ENCODE measurements at regions not wholly inside any gene's neighbourhood (a gene's known extent, or its start where the extent isn't known, plus 50 kb on each side); places are given as distances from the start of the nearest gene placed in this dataset.

DNA sequence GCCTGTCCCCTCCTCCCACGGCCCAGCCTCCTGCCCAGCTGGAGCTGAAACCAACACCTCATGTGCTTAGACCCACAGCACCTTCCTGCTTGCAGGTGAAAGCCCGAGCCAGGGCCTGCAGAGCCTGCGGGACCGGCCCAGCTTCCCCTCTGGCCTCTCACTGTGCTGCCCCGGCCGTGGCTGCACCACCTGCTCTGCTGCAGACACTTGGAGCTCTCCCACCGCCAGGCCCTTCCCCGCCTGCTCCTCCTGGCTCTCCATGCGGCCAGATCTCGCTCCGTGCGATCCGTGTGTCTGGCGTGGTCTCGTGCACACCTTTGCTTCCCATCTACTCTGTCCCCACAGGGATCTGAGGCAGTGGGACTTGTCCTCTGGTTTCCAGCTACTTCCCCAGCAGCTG, 72.2 kb upstream of the FBRSL1 start:
- Mint-ChIP-seq H3K27me3 (peaks cover 9% of the 10 kb centered on the region), H3K9me3 (no peaks in the 10 kb centered on the region), H3K27ac (no peak overlapping the region), H3K4me3 (no peak overlapping the region), H3K36me3 (ENCODE audit: low read depth) (no peaks in the 10 kb centered on the region), H3K4me1 (peaks cover 2% of the 10 kb centered on the region)
- DNase-seq: no peak
- intact Hi-C loops (cut with micrococcal nuclease): no loop called here

DNA sequence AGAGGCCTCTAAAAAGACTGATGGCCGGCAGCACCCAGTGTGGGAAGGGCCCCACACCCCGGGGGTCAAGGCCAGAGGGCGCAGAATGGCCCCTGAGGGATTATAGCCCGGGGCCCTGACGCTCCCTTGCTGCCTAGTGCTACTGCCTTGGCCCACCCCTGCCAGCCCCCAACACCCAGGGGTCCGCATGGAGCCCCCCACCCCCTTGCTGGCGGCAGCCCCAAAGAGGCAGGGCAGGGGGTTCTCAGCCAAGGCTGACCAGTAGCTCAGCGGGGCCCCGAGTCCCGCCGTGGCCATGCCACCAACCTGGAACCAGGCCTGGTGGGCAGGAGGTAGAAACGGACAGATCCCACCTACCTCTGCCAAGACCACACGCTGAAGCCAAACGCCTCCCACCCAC, 73.1 kb upstream of the FBRSL1 start:
- Mint-ChIP-seq H3K27me3 (peaks cover 7% of the 10 kb centered on the region), H3K36me3 (ENCODE audit: low read depth) (no peaks in the 10 kb centered on the region), H3K27ac (no peak overlapping the region), H3K4me1 (no peaks in the 10 kb centered on the region), H3K9me3 (no peaks in the 10 kb centered on the region), H3K4me3 (no peak overlapping the region)
- intact Hi-C loops (cut with micrococcal nuclease): no loop called here
- DNase-seq: no peak

DNA sequence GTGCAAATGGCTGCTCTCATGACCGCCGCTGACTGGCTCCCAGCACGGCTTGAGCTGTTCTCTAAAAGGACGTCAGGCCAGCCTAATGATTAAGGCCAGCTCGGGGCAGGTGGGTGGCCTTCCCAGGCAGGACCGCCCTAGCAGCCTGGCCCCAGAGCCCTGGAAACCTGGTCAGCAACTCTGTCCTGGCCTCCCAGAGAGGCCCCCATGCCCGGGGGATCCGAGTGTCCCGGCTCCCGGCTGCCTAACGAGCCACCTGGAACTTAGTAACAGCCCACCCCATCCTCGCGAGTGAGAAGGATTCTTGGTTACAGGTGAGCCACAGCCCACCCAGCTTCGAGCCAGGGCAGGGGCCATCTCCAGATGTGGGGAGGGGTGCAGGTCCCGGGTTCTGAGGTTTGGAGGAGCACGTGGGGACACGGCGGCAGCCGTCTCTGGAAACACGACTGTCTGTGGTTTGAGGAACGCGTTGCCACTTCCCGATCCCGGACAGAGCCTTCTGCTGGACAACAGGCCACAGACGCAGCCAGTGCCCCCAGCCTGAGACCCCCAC, 73.8 kb upstream of the FBRSL1 start:
- no peaks in the 10 kb centered on the region for H3K4me1 Mint-ChIP-seq
- no peak overlapping the region for H3K27ac Mint-ChIP-seq
- H3K4me3 Mint-ChIP-seq: no peak overlapping the region
- H3K9me3 Mint-ChIP-seq: no peaks in the 10 kb centered on the region
- intact Hi-C loops (cut with micrococcal nuclease): no loop called here
- DNase-seq: no peak
- H3K27me3 Mint-ChIP-seq: peaks cover 5% of the 10 kb centered on the region
- H3K36me3 Mint-ChIP-seq (ENCODE audit: low read depth): no peaks in the 10 kb centered on the region

DNA sequence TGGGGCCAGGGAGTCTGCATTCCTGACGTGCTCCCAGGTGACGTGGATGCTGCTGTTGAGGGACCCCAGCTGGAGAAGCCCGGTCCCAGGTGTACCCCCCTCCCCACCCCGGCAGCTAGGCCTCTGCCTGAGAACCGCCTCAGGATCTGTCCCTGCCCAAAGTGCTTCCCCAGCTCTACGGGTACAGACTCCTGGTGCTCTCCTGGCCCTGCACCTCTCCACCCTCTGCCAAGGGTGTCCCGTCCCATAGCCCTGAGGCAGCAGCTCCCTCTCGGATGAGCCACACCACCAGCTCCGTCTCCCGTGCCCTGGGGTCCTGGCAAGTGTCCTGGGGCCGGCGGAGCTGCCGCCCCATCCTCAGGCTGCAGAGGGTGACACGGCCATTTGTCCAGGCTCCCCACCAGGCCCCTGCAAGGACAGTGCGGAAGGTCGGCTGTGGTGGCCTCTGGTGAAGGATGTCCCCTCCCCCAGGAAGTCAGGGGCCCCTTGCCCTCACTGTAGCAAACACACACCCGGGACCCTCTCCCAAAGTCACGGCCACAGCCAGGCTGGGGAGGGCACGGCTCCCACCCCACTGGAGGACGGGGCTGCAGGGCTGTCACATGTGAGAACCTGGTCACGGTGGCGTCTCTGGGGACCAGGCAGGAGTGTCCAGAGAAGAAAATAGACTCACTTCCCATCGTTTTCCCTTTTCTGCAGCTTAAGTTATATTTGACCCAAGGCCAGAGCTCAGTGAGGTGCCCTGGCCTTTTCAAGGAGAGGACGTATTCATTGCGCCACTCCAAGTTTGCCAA, 74.4 kb upstream of the FBRSL1 start:
- Mint-ChIP-seq H3K36me3 (ENCODE audit: low read depth) (no peaks in the 10 kb centered on the region), H3K27ac (no peak overlapping the region), H3K27me3 (peaks cover 2% of the 10 kb centered on the region), H3K4me1 (no peaks in the 10 kb centered on the region), H3K4me3 (no peak overlapping the region), H3K9me3 (no peaks in the 10 kb centered on the region)
- intact Hi-C loops (cut with micrococcal nuclease): loop anchor here (1.0 to 2.0 kb wide), 4 partner anchors 108 to 261 kb away; no protein-coding TSS in a partner anchor
- no peak for DNase-seq

- intact Hi-C loops (cut with micrococcal nuclease): loop anchor here (1.0 to 2.0 kb wide), 4 partner anchors 109 to 260 kb away; no protein-coding TSS in a partner anchor
- no peaks in the 10 kb centered on the region for H3K36me3 Mint-ChIP-seq (ENCODE audit: low read depth)
- peaks cover 2% of the 10 kb centered on the region for H3K27me3 Mint-ChIP-seq
- DNase-seq: peak; percentile 94
- H3K27ac Mint-ChIP-seq: no peak overlapping the region
- no peak overlapping the region for H3K4me3 Mint-ChIP-seq
- H3K9me3 Mint-ChIP-seq: no peaks in the 10 kb centered on the region
- no peaks in the 10 kb centered on the region for H3K4me1 Mint-ChIP-seq
Observed at GRCh38 chr12:132414634-132415326, 75.2 kb upstream of the FBRSL1 start.

DNA sequence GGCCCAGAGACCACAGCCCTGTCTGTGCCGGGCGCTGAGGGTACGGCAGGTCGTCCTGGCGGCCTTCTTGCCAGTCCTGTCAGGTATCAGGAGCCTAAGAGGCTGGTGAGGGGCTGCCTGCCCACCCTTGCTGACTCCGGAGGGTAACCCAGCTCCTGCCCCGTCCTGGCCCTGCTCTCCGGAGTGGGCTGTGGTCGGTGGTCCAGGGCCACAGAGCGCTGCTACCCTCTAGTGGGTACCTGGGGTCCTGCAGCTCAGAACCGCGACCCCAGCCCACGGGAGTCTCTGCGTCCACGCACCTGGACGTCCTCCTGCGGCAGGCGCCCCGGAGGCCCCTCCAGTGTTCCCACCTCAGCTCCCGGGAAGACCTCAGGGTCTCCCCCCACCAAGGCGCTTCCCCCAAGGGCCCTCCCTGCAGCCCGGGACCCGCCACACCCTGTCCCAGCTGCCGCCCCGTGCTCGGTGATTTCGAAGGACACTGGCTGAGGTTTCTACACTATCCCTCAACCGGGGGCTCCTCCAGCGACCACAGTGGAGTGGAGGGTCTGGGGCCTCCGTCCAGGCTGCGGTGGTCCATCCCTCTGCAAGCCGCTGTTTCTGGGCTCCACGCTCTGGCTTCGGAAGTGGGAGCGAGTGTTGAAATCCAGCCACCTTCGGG, 75.9 kb upstream of the FBRSL1 start:
- Mint-ChIP-seq H3K9me3 (no peaks in the 10 kb centered on the region), H3K27ac (no peak overlapping the region), H3K4me1 (no peaks in the 10 kb centered on the region), H3K36me3 (ENCODE audit: low read depth) (no peaks in the 10 kb centered on the region), H3K27me3 (no peaks in the 10 kb centered on the region), H3K4me3 (no peak overlapping the region)
- intact Hi-C loops (cut with micrococcal nuclease): loop anchor here (2.0 kb wide), 1 partner anchor 259 kb away; no protein-coding TSS in a partner anchor
- peak; percentile 71 for DNase-seq

DNA sequence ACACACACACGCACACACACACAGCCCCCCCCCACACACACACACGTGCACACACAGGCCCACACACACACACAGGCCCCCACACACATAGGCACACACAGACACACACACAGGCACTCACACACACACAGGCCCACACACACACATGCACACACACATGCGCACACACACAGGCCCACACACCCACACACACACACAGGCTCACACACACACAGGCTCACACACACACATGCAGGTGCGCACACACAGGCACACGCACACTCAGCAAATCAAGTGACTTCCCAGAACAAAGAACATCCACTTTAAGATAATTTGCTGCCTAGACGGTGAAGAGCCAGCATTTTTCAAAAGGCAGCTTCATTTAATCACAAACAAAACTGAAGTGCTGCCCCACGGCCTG, 78.5 kb upstream of the FBRSL1 start:
- DNase-seq: no peak
- Mint-ChIP-seq H3K4me3 (no peak overlapping the region), H3K36me3 (ENCODE audit: low read depth) (no peaks in the 10 kb centered on the region), H3K4me1 (no peaks in the 10 kb centered on the region), H3K27ac (no peak overlapping the region), H3K9me3 (no peaks in the 10 kb centered on the region), H3K27me3 (no peaks in the 10 kb centered on the region)
- intact Hi-C loops (cut with micrococcal nuclease): no loop called here

DNA sequence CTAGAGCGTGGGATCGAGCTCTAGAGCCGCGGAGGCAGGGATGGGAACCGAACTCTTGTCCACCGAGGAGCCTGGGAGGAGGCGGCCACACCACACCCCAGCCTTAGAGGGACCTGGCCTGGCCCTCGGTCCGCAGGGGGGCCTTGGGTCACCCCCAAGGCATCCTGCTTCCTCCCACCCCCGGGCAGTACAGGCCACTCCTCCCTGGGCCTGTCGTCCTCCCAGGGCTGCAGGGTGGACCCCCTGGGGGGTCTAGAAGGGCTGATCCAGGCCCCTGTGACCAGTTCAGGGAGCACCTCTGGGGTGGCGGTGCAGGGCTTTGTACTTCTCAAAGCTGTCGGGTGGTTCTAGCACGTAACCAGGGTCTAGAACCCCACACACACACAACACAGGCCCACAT, 79.1 kb upstream of the FBRSL1 start:
- intact Hi-C loops (cut with micrococcal nuclease): no loop called here
- Mint-ChIP-seq H3K36me3 (ENCODE audit: low read depth) (no peaks in the 10 kb centered on the region), H3K27ac (no peak overlapping the region), H3K27me3 (no peaks in the 10 kb centered on the region), H3K4me1 (no peaks in the 10 kb centered on the region), H3K4me3 (no peak overlapping the region), H3K9me3 (no peaks in the 10 kb centered on the region)
- DNase-seq: no peak

GRCh38 chr12:132410296-132410625, 79.7 kb upstream of the FBRSL1 start:
- Mint-ChIP-seq H3K27me3 (no peaks in the 10 kb centered on the region), H3K36me3 (ENCODE audit: low read depth) (no peaks in the 10 kb centered on the region), H3K4me3 (no peak overlapping the region), H3K9me3 (no peaks in the 10 kb centered on the region), H3K27ac (no peak overlapping the region), H3K4me1 (no peaks in the 10 kb centered on the region)
- no peak for DNase-seq
- intact Hi-C loops (cut with micrococcal nuclease): no loop called here

DNA sequence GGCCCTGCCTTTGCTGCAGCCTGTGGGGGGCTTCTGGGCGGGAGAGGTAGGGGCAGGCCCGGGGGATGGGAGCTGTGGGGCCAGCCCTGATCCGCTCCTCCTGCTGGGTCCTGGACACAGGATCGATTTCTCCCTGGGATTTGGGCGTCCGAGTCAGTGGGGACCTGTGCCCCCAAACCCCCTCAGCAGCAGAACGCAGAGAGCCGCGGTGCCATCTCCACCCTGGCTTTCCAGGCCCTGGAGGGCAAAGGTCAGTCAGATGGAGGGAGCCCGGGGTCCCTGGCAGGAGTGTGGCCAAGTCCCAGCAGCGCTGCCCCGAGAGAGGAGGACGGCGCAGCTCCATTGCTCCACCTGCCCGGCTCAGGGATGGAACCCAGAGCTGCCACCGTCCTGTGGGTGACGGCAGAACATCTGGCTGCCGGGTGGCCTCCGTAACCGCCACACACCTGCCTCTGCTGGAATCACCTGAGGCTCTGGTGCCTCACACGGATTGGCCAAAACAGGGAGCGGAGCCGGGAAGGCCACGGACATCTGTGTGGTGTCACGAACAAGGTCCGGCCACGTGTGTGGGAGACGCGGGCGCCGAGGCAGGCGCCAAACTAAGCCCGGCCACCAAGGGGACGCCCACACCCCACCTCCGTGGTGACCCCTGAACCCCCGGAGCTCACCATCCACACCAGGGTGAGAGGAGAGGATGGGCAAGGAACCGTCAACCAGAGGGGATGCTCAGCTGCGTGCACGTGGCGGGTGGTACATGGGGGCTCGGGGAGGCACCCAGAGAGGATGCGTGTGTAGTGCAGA, 80.3 kb upstream of the FBRSL1 start:
- DNase-seq: no peak
- intact Hi-C loops (cut with micrococcal nuclease): no loop called here
- no peak overlapping the region for H3K4me3 Mint-ChIP-seq
- H3K27ac Mint-ChIP-seq: no peak overlapping the region
- no peaks in the 10 kb centered on the region for H3K27me3 Mint-ChIP-seq
- H3K4me1 Mint-ChIP-seq: no peaks in the 10 kb centered on the region
- H3K9me3 Mint-ChIP-seq: no peaks in the 10 kb centered on the region
- H3K36me3 Mint-ChIP-seq (ENCODE audit: low read depth): no peaks in the 10 kb centered on the region

DNA sequence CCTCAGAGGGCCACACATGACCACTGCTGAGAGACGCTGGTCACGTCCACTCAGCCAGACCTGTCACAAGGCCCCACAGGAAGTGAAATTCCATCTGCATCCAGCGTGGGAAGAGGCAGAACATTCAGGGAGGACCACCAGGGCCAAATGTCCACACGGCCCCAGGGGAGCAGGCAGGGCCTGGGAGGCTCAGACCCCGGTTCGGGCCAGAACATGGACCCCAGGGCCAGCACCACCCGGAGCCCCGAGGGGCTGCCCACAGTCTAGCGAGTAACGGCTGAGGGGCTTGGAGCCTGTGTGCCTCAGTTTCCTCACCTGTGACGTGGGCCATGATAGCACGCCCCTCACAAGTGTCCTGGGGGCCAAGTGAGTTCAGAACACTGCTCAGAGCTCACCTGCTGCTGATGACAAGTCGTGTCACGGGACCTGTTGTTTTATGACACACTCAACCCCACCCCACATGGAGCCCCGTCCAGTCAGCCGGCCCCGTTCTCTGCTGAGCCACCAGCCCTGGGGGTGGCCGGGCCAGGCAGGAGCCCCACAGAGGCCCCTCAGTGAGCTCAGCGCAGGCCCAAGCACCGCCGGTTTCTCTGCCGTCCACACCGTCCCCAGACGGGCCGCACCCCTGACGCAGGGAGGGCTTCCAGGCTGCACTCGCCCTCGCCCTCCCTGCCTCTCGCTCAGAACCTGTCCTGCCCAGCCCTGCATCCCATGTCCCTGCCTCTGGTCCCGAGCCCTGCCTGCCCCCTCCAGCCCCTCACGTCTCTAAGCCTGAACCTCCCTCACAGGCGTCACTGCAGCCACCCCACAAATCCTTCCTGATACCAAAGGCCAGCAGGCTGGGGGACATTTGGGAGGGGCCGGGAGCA, 79.5 kb upstream of the GALNT9 start:
- Mint-ChIP-seq H3K4me3 (no peak overlapping the region), H3K27ac (no peak overlapping the region), H3K4me1 (no peaks in the 10 kb centered on the region), H3K9me3 (no peaks in the 10 kb centered on the region), H3K36me3 (ENCODE audit: low read depth) (no peaks in the 10 kb centered on the region), H3K27me3 (no peaks in the 10 kb centered on the region)
- intact Hi-C loops (cut with micrococcal nuclease): no loop called here
- DNase-seq: no peak

GRCh38 chr12:132407992-132408391, 78.6 kb upstream of the GALNT9 start:
- H3K4me3 Mint-ChIP-seq: no peak overlapping the region
- H3K4me1 Mint-ChIP-seq: no peaks in the 10 kb centered on the region
- no peaks in the 10 kb centered on the region for H3K27me3 Mint-ChIP-seq
- DNase-seq: no peak
- H3K9me3 Mint-ChIP-seq: no peaks in the 10 kb centered on the region
- no peaks in the 10 kb centered on the region for H3K36me3 Mint-ChIP-seq (ENCODE audit: low read depth)
- no peak overlapping the region for H3K27ac Mint-ChIP-seq
- intact Hi-C loops (cut with micrococcal nuclease): no loop called here

DNA sequence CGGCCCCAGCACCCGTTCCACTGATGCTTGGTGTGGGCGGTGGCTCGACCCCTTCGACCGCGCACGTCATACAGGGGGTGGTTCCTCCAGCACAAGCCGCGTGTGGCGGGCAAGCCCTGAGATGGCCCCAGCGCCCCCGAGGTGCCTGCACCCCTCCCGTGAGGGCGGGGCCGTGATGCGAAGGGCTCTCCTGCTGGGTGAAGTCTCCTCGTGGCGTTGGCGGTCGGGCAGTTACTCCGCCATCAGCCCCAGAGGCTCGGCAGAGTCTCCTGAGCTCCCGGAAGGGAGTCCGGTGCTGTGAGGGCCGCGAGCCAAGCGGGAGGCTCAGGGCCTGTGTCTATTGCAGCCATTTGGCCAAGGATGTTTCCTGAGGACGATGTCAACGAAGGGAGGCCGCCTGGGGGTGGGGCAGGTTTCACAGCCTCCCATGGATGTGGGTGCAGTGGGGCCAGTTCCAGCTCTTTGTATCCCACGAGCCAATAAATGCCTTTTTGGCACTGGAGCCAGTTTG, 78.1 kb upstream of the GALNT9 start:
- DNase-seq: no peak
- intact Hi-C loops (cut with micrococcal nuclease): no loop called here
- no peaks in the 10 kb centered on the region for H3K36me3 Mint-ChIP-seq (ENCODE audit: low read depth)
- no peak overlapping the region for H3K27ac Mint-ChIP-seq
- no peaks in the 10 kb centered on the region for H3K27me3 Mint-ChIP-seq
- no peaks in the 10 kb centered on the region for H3K4me1 Mint-ChIP-seq
- no peaks in the 10 kb centered on the region for H3K9me3 Mint-ChIP-seq
- no peak overlapping the region for H3K4me3 Mint-ChIP-seq
